ENCODE measurements at regions not wholly inside any gene's neighbourhood (a gene's known extent, or its start where the extent isn't known, plus 50 kb on each side); places are given as distances from the start of the nearest gene placed in this dataset.
"Not testable (repeated sequence)": the region's sequence is repeated elsewhere in the genome, so short reads cannot be mapped to it uniquely, and the experiment has no call there.

- no peak for DNase-seq
Measured at GRCh38 chr11:71094296-71095077, 157.9 kb downstream of the SHANK2 start.

- no peak for DNase-seq
Measured at GRCh38 chr11:71093783-71094182, 158.6 kb downstream of the SHANK2 start.

- DNase-seq: no peak
Measured at GRCh38 chr11:71091506-71092265, 160.7 kb downstream of the SHANK2 start.

GRCh38 chr11:71089571-71089970, 162.8 kb downstream of the SHANK2 start:
- no peak for DNase-seq

- not testable (repeated sequence) for DNase-seq
Measured at GRCh38 chr11:71088314-71089215, 163.8 kb downstream of the SHANK2 start.

GRCh38 chr11:71086687-71087258, 165.6 kb downstream of the SHANK2 start:
- DNase-seq: peak; percentile 65

- DNase-seq: no peak
Measured at GRCh38 chr11:71084306-71085012, 167.9 kb downstream of the SHANK2 start.

- DNase-seq: no peak
Measured at GRCh38 chr11:71083105-71083504, 169.3 kb downstream of the SHANK2 start.

- no peak for DNase-seq
Measured at GRCh38 chr11:71082454-71082853, 169.9 kb downstream of the SHANK2 start.

- no peak for DNase-seq
Measured at GRCh38 chr11:71081704-71082230, 170.6 kb downstream of the SHANK2 start.

- peak; percentile 72 for DNase-seq
Measured at GRCh38 chr11:71080239-71081097, 171.9 kb downstream of the SHANK2 start.

- DNase-seq: no peak
Measured at GRCh38 chr11:71079795-71080194, 172.6 kb downstream of the SHANK2 start.

- no peak for DNase-seq
Measured at GRCh38 chr11:71078482-71078881, 173.9 kb downstream of the SHANK2 start.

GRCh38 chr11:71076525-71077304, 175.7 kb downstream of the SHANK2 start:
- no peak for DNase-seq

GRCh38 chr11:71075871-71076420, 176.4 kb downstream of the SHANK2 start:
- DNase-seq: no peak

- no peak for DNase-seq
Measured at GRCh38 chr11:71075116-71075720, 177.2 kb downstream of the SHANK2 start.

- DNase-seq: no peak
Measured at GRCh38 chr11:71071736-71072509, 180.5 kb downstream of the SHANK2 start.

All from NCI-H510A (cell line).